HG03045 (cell line): ENCODE measurements at regions not wholly inside any gene's neighbourhood (a gene's known extent, or its start where the extent isn't known, plus 50 kb on each side); places are given as distances from the start of the nearest gene placed in this dataset.
"Not testable (repeated sequence)": the region's sequence is repeated elsewhere in the genome, so short reads cannot be mapped to it uniquely, and the experiment has no call there.

Experiments
- ATAC-seq: cut with Tn5 transposase; IDR thresholded peaks from one replicate; pipeline ENCODE4 v1.9.1; 2021; ENCODE audit warnings: mild to moderate bottlenecking, moderate library complexity; ENCODE audit not compliant: unreplicated experiment

GRCh38 chr16:21422824-21423223, 144.7 kb upstream of the CRYM start:
- ATAC-seq = not testable (repeated sequence)

DNA sequence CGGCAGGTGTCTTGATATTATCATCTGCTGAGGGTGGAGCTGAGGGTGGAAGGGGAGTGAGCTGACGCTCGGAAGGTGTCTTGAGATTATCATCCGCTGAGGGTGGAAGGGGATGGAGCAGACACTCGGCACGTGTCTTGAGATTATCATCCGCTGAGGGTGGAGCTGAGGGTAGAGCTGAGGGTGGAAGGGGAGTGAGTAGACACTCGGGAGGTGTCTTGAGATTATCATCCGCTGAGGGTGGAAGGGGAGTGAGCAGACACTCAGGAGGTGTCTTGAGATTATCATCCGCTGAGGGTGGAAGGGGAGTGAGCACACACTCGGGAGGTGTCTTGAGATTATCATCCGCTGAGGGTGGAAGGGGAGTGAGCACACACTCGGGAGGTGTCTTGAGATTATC, 126.6 kb upstream of the CRYM start:
- not testable (repeated sequence) for ATAC-seq

- not testable (repeated sequence) for ATAC-seq
These were observed 119.8 kb upstream of the CRYM start for GRCh38 chr16:21397866-21398265.

DNA sequence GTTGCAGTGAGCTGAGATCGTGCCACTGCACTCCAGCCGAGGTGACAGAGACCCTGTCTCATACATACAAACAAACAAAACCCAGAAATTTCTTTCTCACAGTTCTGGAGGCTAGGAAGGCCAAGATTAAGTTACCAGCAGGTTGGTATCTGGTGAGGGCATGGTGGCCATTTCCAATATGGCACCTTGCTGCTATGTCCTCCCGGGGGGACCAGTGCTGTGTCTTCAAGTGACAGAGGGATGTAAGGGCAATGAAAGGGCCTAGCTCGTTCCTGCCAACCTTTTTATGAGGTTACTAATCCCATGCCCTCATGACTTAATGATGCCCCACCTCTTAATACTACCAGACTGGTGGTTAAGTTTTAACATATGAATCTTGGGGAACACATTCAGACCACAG, 118.5 kb upstream of the CRYM start:
- ATAC-seq = not testable (repeated sequence)

GRCh38 chr16:21390634-21391033, 112.5 kb upstream of the CRYM start:
- not testable (repeated sequence) for ATAC-seq

GRCh38 chr16:21389860-21390259, 111.8 kb upstream of the CRYM start:
- not testable (repeated sequence) for ATAC-seq

GRCh38 chr16:21387757-21388156, 109.7 kb upstream of the CRYM start:
- not testable (repeated sequence) for ATAC-seq

GRCh38 chr16:21386201-21386915, 108.3 kb upstream of the CRYM start:
- ATAC-seq = not testable (repeated sequence)

DNA sequence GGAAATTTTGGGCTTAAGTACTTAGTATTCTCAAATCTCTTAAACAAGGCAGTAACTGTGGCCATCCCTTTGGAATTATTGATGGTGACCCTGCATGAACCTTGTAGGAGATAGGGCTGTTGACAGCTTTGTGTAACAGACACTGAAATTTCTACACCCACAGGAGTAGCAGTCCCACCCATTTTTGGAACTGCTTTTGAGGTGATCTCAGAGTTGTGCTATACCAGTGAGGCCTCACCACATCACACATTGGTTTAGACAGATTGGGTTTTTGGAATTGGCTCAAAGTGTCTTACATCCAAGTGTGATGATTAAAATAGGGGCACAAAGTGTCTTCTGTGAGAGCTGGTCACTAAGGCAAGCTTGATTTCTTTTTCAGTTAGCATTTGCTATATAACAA, 105.6 kb upstream of the CRYM start:
- ATAC-seq = not testable (repeated sequence)

GRCh38 chr16:21379645-21380044, 101.6 kb upstream of the CRYM start:
- not testable (repeated sequence) for ATAC-seq

DNA sequence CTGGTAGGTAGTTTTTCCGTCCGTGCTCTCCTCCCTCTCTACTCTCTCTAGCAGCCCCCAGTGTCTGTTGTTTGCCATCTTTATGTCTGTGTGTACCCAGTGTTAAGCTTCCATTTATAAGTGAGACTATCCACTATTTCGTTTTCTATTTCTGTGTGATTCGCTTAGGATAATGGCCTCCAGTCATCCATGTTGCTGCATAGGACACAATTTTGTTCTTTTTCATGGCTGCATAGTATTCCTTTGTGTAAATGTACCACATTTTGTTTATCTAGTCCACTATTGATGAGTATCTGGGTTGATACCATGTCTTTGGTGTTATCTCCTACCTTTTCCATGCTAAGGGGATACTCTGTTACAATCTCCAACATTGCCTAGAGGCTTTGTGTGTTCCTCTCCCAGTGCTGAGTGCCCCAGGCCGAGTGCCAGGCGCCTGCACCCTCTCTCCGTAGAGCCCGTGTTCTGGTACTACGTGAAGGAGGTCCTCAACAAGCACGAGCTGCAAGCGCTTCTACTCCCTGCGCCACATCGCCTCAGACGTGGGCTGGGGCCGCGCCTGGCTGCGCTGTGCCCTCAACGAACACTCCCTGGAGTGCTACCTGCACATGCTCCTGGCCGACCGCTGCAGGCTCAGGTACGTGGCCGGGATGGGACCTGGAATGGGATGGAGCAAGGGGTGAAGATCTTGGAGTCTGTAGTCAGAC, 98.3 kb upstream of the CRYM start:
- not testable (repeated sequence) for ATAC-seq

GRCh38 chr16:21375334-21375733, 97.2 kb upstream of the CRYM start:
- not testable (repeated sequence) for ATAC-seq

- ATAC-seq = not testable (repeated sequence)
These were observed 95.4 kb upstream of the CRYM start for GRCh38 chr16:21373454-21373853.

GRCh38 chr16:21372862-21373261, 94.8 kb upstream of the CRYM start:
- ATAC-seq = not testable (repeated sequence)

DNA sequence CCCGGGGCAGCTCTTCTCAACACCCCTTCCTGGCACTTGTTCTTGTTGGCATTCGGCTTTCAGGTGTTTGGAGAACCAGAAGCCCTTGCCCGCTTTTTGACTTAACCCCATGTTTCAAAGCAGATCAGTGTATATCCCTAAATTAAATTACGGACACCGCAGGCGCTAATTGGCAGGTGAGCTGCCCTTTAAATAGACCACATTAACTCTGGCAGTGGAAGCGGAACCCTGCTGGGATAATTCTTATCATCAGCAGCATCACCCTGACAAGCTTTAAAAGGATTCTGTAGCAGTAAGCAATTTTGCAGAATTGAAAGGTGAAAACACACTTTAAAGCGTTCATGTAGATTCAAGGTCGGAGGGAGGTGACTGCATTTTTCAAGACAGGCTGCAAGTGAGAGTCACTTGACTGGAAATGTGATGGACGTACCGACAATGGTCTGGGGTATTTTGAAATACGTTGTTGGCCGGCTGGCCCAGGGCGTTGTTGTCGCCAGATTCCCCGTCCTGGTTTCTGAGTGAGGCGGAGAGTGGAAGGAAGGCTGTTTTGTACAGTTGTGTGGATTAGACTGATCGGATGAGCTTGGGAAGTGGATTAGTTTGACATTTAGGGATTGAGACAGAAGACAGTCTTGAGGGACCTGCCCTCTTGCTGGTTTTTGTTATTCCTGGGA, 94.2 kb upstream of the CRYM start:
- ATAC-seq = not testable (repeated sequence)

- not testable (repeated sequence) for ATAC-seq
These were observed 92.7 kb upstream of the CRYM start for GRCh38 chr16:21370791-21371190.

- ATAC-seq = not testable (repeated sequence)
These were observed 91.2 kb upstream of the CRYM start for GRCh38 chr16:21368973-21369942.

DNA sequence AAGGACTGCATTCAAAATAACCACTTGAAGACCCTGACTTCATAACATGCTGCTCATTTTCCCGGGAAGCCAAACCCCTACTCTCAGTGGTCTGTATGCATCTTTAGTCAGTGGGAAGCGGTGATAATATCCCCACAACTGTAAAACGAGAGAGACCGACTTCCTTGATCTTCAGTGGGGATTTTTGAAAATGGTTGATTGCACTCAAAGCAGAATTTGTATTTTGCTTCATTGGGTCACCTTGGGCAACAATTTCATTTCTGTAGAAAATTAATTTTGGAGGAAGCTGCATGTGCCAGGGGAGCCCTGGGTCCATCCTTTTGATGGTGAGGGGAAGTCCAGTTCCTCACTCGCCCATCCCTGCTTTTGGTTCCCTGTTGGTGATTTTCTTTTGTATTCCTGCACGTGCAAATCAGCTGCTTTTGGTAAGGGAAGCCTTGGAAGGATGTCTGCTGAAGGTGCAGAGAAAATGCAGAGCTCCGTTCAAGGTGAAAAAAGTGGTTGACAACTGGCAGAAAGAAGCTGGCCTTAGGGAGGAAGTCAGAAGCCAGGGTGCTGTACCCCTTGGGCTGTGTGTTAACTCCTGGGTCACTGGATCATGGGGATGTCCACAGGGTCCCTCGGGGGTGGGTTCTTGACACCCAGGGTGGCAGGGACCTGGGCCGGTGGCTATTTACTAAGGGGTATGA, 89.8 kb upstream of the CRYM start:
- ATAC-seq = not testable (repeated sequence)

GRCh38 chr16:21366998-21367397, 88.9 kb upstream of the CRYM start:
- ATAC-seq = not testable (repeated sequence)

- ATAC-seq = not testable (repeated sequence)
These were observed 87.5 kb upstream of the CRYM start for GRCh38 chr16:21365541-21365940.
